ENCODE measurements at regions not wholly inside any gene's neighbourhood (a gene's known extent, or its start where the extent isn't known, plus 50 kb on each side); places are given as distances from the start of the nearest gene placed in this dataset.
"Not testable (repeated sequence)": the region's sequence is repeated elsewhere in the genome, so short reads cannot be mapped to it uniquely, and the experiment has no call there.

GRCh38 chr17:77530591-77530990 is 389.8 kb downstream of the SEC14L1 start:
- no peak for ATAC-seq

GRCh38 chr17:77531002-77531401 is 390.2 kb downstream of the SEC14L1 start:
- no peak for ATAC-seq

GRCh38 chr17:77531641-77532040 is 390.9 kb downstream of the SEC14L1 start:
- no peak for ATAC-seq

GRCh38 chr17:77533697-77534096 is 392.9 kb downstream of the SEC14L1 start:
- ATAC-seq, result not testable (repeated sequence)

GRCh38 chr17:77534137-77534536 is 393.4 kb downstream of the SEC14L1 start:
- ATAC-seq, result no peak

DNA sequence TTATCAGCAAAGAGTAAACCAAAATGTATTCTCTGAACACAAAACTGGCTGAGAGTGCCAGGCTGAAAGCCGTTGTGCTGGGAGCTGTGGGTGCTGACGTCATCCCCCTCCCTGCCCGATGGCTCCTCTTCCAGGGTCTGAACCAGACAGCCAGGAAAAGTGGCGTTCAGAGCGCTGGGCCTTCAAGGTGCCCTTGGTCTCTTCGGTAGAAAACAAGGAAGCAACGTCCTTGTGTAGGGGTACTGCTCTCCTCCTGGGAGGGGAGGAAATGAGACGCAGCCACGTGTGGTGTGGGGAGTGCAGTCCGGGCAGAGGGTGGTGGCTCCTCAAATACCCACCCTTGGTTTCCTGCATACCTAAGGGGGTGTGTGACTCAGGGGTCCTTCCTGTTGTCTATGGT is 394.7 kb downstream of the SEC14L1 start:
- peak in 1 of 2 donors; percentile 27 for ATAC-seq

DNA sequence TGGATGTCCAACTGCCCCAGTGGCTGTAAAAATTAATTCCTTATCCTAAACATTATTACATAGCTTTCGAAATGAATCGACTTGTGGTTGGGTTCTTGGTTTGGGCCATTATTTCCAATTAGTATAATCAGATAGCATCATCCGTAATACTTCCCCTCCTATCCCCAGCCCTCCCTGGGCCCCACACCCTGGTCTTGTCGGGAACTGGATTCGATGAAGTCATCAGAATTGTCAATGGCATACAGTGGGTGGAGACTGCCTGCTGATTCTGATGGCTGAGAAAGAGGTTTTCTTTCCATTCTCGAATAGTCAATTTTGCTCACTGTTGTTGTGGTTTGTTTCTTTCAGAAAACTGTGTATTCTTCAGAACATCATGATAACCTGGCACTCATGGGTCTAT is 395.1 kb downstream of the SEC14L1 start:
- peak in 1 of 2 donors; percentile 20 for ATAC-seq

DNA sequence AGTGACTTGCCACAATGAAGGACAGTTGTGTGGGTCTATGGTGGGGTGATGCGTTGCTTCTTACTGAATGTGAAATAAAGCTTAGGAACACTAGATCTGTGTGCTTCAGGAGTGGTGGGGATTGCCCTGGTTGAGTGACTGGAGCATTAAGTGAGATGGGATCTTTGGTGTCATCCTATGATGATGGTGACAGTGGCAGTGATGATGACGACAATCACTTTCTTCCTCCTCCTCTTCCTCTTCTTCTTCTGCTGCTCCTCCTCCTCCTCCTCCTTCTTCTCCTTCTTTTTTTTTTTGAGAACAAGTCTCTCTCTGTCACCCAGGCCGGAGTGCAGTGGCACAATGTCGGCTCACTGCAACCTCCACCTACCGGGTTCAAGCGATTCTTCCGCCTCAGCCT is 396.8 kb downstream of the SEC14L1 start:
- ATAC-seq, result no peak

DNA sequence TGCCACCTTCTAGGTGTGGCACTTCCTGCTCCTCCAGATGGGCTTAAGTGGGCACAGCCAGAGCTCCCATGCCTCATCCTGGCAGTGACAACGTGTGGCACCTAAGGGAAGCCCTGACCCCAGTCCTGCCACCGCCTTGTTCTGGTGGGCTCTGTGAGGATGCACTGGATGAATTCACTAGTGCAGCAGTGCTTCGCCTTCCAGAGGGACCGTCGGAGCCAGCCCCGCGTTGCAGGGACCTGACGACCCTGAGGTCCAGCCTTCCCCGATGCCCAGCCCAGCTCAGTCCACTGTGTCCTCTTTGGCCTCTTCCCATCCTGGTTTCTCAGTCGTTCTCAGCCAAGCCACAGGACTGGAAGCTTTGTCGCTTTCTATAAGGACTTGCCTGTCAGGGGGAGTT is 399.8 kb downstream of the SEC14L1 start:
- no peak for ATAC-seq

DNA sequence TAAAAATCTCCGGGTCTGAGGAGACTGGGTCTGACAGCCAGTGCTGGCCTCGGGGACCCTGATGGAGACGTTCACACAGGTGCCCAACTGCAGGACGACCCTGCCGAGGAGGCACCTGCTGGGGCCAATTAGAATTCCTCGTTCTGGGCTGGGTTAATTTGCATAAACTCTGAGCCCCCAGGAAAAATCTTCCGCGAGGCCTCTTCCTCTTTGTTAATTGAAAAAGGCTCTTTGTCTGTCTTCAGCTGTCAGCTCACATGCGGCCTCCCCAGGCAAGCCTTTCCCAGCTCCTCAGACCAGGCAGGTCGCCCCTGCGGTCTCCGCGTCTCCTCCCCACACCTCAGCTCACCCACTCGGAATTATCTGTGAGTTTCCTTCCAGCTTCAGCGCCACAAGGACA is 400.2 kb downstream of the SEC14L1 start:
- no peak for ATAC-seq

DNA sequence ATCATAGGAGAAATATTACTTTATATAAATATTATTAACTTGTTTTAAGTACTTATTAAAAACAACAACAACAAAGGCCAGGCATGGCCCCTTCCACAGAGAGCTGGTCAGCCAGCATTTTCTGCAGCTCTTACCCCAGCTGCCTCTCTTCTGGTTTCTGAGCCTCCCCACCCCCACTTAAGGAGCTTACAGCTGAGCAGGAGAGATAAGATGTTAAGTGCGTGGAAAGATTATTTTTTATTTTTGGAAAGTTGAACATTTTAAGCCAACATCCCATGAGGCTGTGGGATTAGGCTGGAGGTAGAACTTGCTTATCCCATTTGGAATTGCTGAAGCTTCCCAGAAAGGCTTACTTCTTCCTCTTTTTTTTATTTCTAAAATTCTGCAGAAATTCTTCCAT is 401.2 kb downstream of the SEC14L1 start:
- no peak for ATAC-seq

- ATAC-seq, result peak; percentile 38 to 71
Measured at GRCh38 chr17:77542551-77543490, 402.1 kb downstream of the SEC14L1 start.

- no peak for ATAC-seq
Measured at GRCh38 chr17:77543801-77544200, 403.0 kb downstream of the SEC14L1 start.

DNA sequence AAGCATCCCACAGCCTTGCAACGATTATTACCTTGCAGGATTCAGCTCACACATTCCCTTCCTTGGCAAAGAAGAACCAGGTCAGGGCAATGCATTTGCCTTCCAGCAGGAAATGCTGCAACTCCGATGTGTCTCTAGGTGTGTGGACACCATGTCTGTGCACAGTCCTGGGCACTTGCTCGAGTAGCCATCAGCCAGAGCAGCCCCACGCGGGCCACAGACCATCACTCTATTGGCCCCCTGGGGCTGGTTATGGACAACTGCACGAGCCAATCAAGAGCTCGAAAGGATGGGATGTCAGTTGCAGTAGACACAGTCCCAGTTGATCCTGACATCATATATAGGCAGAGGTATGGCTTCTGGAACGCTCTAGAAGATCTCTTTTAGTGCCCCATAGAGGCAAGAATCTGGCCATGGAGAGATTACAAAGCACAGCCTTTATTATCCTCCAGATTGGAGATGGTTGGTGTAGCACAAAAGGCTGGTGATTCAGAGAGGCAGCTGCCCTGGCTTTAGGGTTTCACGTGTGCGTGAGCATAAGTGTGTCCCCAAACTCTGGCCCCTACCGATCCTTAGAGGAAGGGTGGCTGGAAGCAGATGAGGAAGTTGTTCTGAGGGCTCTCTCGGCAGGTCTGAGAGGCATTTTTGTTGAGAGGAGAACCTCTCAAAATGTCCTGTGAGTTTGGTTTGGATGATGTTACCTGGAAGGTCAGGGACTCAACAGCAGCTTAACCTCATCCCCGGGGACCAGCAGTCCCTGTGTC is 403.8 kb downstream of the SEC14L1 start:
- ATAC-seq, result no peak

GRCh38 chr17:77546772-77547241 is 406.0 kb downstream of the SEC14L1 start:
- ATAC-seq, result no peak

DNA sequence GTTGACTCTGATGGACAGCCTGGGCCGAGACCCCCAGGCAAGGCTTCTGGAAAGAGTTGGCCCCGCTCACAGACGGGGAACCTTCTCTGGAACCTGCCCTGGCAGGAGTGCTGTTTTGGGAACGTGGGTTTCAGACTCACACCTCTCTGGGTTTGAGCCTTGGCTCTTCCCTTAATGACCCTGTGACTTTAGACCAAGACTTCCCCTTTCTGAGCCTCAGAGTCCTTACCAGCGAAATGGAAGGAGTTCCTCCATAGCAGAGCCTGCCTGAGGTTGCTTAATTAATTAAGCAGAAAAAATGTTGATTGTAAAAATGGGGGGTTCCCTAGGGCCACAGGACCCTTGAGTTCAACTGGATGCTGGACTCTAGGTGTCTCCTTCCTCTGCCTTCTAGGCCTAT is 408.2 kb downstream of the SEC14L1 start:
- no peak for ATAC-seq

GRCh38 chr17:77549726-77550366 is 408.7 kb upstream of the TNRC6C start:
- no peak for ATAC-seq

- ATAC-seq, result no peak
Measured at GRCh38 chr17:77553459-77554066, 404.9 kb upstream of the TNRC6C start.

DNA sequence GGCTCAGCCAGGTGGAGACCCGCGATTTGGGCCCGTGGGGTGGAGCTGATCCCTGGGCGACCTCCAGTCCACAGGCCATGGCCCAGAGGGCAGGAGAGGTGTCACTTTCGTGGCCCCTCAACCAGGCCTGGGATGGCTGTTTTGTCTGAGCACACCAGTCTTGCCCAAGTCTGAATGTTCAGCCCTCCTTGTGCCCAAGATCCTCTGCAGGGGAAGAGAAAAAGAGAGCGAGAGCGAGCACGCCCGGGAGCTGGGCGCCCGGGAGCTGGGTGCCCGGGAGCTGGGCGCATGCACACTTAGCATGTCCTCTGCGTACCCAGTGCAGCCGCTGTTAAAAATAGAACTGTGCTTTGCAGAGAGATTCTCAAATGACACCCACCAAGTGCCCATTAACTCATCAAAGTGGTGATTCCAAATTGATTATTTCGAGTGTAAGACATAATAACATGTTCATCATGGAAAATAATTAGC is 403.3 kb upstream of the TNRC6C start:
- ATAC-seq, result no peak

GRCh38 chr17:77555741-77556291 is 402.7 kb upstream of the TNRC6C start:
- ATAC-seq, result no peak

- ATAC-seq, result no peak
Measured at GRCh38 chr17:77556383-77557061, 402.0 kb upstream of the TNRC6C start.

All from activated CD4-positive, CD25-positive, alpha-beta regulatory T cell treated with anti-CD3 and anti-CD28 coated beads, Interleukin-2, amount 50 U/mL, for 24 hours (primary cell).